M059J (cell line): ENCODE measurements at regions not wholly inside any gene's neighbourhood (a gene's known extent, or its start where the extent isn't known, plus 50 kb on each side); places are given as distances from the start of the nearest gene placed in this dataset.
"Not testable (repeated sequence)": the region's sequence is repeated elsewhere in the genome, so short reads cannot be mapped to it uniquely, and the experiment has no call there.

Experiments used
- DNase-seq: peaks from one replicate; pipeline ENCODE4 v3.0.0-alpha.2; 2012; ENCODE audit warnings: low read depth

- DNase-seq: no peak
These were observed 233.4 kb upstream of the DDI1 start for GRCh38 chr11:103803062-103803461.

GRCh38 chr11:103805688-103806009 is 230.8 kb upstream of the DDI1 start:
- DNase-seq: no peak

DNA sequence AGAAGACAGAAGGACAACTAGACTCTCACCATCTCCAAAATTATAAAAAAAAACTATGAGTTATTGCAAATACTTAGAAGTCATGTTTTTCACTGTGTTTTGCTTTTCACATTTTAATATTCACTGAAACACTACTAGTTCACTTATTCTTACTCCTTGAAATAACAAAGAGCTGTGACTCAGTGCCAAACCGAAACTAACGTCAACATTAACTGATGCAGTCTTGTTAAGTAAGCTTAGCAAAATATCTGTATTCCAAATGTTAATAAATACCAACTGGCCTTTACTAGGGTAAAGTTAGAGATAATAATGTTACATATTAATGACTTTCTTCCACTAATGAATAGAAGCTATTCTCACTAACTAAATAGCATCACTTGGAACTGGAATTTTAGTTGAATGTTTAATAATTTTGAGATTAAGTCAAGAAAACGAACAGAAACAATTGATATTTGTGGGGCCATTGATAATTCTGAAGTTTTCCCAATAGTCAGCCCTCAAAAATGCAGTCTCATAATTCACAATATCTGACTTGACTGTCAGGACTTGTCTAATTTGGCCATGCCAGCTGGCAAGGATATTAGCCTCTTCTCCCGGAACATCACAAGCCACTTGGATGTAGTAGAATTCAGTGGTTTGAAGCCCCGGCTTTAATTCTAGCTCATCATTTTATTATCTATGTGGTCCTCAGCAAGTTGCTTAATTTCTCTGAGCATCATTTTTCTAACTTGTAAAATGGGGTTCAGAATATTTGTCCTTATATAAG is 230.1 kb upstream of the DDI1 start:
- DNase-seq: peak; percentile 64

- DNase-seq: peak; percentile 20
These were observed 228.6 kb upstream of the DDI1 start for GRCh38 chr11:103807806-103808205.

- DNase-seq: no peak
These were observed 228.2 kb upstream of the DDI1 start for GRCh38 chr11:103808252-103808651.

- DNase-seq: no peak
These were observed 224.5 kb upstream of the DDI1 start for GRCh38 chr11:103811870-103812455.

DNA sequence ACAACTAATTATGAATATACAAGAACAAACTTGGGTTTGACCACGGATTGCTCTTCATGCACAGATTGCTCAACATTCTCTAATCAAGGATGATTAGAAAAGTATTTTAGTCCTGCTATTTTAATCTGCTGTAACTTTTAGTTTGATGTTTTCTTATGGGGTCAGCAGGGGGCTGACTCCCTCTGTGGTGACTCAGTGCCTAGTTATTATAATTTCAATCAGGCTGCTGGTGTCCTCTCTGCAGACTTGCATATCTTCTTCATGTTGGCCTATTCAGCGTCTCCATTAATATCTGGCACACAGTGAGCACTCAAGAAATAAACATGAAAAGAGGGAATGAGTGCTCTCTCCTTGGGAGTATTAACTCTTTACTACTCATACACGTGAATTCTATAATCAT is 223.8 kb upstream of the DDI1 start:
- no peak for DNase-seq

DNA sequence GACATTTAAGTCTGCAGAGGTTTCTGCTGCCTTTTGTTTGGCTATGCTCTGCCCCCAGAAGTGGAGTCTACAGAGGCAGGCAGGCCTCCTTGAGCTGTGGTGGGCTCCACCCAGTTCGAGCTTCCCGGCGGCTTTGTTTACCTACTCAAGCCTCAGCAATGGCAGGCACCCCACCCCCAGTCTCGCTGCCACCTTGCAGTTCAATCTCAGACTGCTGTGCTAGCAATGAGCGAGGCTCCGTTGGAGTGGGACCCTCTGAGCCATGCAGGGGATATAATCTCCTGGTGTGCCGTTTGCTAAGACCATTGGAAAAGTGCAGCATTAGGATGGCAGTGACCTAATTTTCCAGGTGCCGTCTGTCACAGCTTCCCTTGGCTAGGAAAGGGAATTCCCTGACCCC is 216.1 kb upstream of the DDI1 start:
- not testable (repeated sequence) for DNase-seq

GRCh38 chr11:103824116-103824515 is 212.3 kb upstream of the DDI1 start:
- DNase-seq: no peak

- no peak for DNase-seq
These were observed 211.0 kb upstream of the DDI1 start for GRCh38 chr11:103825469-103825868.

DNA sequence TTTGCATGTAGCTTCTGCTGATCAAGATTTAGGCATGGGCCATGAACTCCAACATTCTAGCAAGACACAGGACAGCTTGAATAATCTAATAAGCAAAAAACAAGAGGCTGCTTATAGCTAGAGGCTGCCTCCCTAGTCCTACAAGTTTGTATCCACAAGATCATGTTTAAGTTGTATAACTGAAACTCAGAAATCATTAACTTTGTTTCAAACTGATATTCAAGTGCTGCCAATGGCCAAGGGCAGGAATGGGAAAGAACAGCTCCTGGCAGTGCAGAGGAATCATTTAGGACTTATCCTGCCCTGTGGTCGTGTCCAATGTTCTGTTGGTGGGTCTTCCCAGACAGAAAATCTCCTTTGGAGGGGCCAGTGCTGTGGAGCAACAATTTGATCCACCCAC is 209.6 kb upstream of the DDI1 start:
- no peak for DNase-seq

GRCh38 chr11:103829596-103829995 is 206.8 kb upstream of the DDI1 start:
- no peak for DNase-seq

GRCh38 chr11:103830205-103830604 is 206.2 kb upstream of the DDI1 start:
- DNase-seq: no peak

GRCh38 chr11:103832762-103833161 is 203.7 kb upstream of the DDI1 start:
- peak; percentile 30 for DNase-seq

DNA sequence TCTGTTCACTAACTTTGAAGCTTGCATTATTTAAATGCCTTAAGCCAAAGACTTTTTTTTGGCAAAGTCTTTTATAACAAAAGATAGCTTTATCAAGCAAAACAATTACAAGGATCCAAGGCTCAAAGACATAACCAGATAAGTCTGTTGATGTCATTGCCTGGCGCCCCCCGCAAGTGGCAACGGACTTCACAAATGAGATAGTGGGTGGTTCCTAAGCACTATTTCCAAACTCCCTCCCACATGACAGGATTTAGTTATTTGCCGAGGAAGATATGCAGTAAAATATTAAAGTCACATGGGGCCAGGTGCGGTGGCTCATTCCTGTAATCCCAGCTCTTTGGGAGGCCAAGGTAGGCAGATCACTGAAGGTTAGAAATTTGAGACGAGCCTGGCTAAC is 194.2 kb upstream of the DDI1 start:
- DNase-seq: no peak

DNA sequence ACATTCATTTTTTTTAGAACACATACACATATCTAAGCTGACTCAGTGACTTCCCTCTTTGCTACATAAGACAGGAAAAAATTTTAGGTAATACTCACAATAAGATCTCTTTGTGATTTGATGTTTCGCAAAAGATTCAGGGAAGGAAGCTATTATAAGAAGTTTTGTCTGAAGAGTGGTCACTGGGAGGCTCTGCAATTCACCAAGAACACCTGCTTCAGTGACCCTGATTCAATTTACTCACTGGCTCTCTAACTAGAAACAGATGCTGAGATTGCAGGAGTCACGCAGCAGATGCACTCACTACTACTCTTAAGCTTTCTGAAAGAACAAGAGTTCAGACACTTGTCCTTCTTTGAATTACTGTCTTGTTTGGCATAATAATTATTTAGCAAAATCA is 193.6 kb upstream of the DDI1 start:
- peak; percentile 27 for DNase-seq

GRCh38 chr11:103844327-103845215 is 191.9 kb upstream of the DDI1 start:
- DNase-seq: no peak

GRCh38 chr11:103845331-103845730 is 191.1 kb upstream of the DDI1 start:
- peak; percentile 16 for DNase-seq

GRCh38 chr11:103848686-103849085 is 187.8 kb upstream of the DDI1 start:
- DNase-seq: no peak

- no peak for DNase-seq
These were observed 187.1 kb upstream of the DDI1 start for GRCh38 chr11:103849366-103849765.

DNA sequence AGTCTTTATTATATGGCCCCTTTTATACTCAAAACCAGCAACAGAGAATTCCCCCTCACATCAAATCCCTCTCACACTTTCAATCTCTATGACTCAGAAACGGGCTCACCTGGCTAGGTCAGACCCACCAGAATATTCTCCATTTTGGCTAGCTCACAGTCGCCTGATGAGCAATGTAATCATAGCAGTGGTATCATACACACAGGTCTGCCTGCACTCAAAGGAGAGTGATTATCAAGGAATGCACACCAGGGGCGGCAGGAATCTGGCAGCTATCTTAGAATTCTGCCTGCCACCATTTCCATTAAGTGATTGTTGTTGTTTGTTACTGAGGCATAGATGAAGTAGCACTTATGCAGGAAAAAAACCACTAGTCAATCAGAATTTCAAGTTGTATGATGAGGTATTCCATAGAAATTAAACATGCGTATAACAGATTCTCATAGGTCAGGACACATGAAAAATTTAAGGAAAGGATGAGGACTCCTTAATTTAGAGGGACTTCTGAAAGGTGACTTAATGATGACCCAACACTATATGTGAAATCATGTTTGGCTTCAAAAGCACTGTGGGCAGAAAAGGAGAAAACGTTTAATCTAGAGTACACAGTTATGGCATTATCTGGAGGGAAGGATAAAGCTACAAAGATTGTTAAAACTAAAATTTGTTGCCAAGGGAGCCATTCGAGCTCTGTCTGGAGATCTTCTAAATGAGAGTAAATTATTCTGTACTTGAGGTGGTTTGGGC is 185.8 kb upstream of the DDI1 start:
- DNase-seq: no peak

- DNase-seq: peak; percentile 18
These were observed 185.2 kb upstream of the DDI1 start for GRCh38 chr11:103851166-103851651.
